Central memory CD8-positive, alpha-beta T cell (primary cell): ENCODE measurements at regions not wholly inside any gene's neighbourhood (a gene's known extent, or its start where the extent isn't known, plus 50 kb on each side); places are given as distances from the start of the nearest gene placed in this dataset.

Source experiments
- ATAC-seq: fragments of 150-1000 bp; cut with Tn5 transposase; replicated peaks from 2 replicates; pipeline ENCODE4 v1.10.0; 2022; ENCODE audit warnings: mild to moderate bottlenecking, moderate FRiP score, moderate number of reproducible peaks; ENCODE audit not compliant: poor library complexity, severe bottlenecking; ENCODE audit errors: extremely low read depth
- DNase-seq, 2 donors: peaks; one replicate each; pipeline ENCODE4 v3.0.0; 2021; ENCODE audit warnings: low spot score in 2 of 2
- H3K27ac Mint-ChIP-seq: one replicate; pipeline ENCODE4 v1.8.0; 2022; ENCODE audit warnings: low read depth, mild to moderate bottlenecking, moderate library complexity, mixed read lengths
- H3K27me3 Mint-ChIP-seq: one replicate; pipeline ENCODE4 v1.8.0; 2022; ENCODE audit warnings: mixed read lengths
- H3K36me3 Mint-ChIP-seq: one replicate; pipeline ENCODE4 v1.8.0; 2022; ENCODE audit warnings: mild to moderate bottlenecking, moderate library complexity, mixed read lengths; ENCODE audit not compliant: insufficient read depth
- H3K4me1 Mint-ChIP-seq: one replicate; pipeline ENCODE4 v1.8.0; 2022; ENCODE audit warnings: mixed read lengths
- H3K4me3 Mint-ChIP-seq: one replicate; pipeline ENCODE4 v1.8.0; 2022; ENCODE audit warnings: mild to moderate bottlenecking, moderate library complexity, mixed read lengths
- H3K9me3 Mint-ChIP-seq: one replicate; pipeline ENCODE4 v1.8.0; 2022; ENCODE audit warnings: mixed read lengths

GRCh38 chr2:21939967-21940366 lies 816.2 kb downstream of the TDRD15 start:
- ATAC-seq (no peak), DNase-seq (no peak)
- no peaks in the 10 kb centered on the region for H3K27me3 Mint-ChIP-seq
- no peak overlapping the region for H3K4me3 Mint-ChIP-seq
- H3K4me1 Mint-ChIP-seq, result no peaks in the 10 kb centered on the region
- H3K9me3 Mint-ChIP-seq, result peaks cover 6% of the 10 kb centered on the region
- H3K36me3 Mint-ChIP-seq, result no peaks in the 10 kb centered on the region
- no peak overlapping the region for H3K27ac Mint-ChIP-seq

DNA sequence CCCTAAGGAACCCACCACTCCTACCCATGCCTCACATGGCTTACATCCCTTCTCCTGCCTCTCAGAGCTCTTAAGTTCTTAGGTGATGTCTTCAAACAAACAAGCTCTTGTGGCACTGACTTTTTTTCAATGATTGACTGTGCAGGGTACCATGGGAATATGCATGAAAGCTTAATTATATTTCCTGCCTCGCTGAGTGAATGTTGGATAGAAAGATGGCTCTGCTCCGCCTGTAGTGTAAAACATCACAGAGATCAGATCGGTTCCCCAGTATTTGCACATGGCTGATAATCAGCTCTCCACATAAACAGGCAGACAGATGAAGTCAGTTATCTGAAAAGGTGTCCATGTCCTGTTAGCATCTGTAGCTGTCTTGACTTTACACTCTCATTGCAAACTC lies 820.8 kb downstream of the TDRD15 start:
- no peaks in the 10 kb centered on the region for H3K27me3 Mint-ChIP-seq
- DNase-seq (no peak), ATAC-seq (no peak)
- peaks cover 15% of the 10 kb centered on the region for H3K9me3 Mint-ChIP-seq
- no peaks in the 10 kb centered on the region for H3K4me1 Mint-ChIP-seq
- no peak overlapping the region for H3K27ac Mint-ChIP-seq
- no peaks in the 10 kb centered on the region for H3K36me3 Mint-ChIP-seq
- no peak overlapping the region for H3K4me3 Mint-ChIP-seq

- Mint-ChIP-seq H3K27me3 (no peaks in the 10 kb centered on the region), H3K4me3 (no peak overlapping the region), H3K27ac (no peak overlapping the region), H3K9me3 (peaks cover 15% of the 10 kb centered on the region), H3K4me1 (no peaks in the 10 kb centered on the region), H3K36me3 (no peaks in the 10 kb centered on the region)
- no peak for ATAC-seq
- DNase-seq, result no peak
Measured at GRCh38 chr2:21945658-21946057, 821.9 kb downstream of the TDRD15 start.

DNA sequence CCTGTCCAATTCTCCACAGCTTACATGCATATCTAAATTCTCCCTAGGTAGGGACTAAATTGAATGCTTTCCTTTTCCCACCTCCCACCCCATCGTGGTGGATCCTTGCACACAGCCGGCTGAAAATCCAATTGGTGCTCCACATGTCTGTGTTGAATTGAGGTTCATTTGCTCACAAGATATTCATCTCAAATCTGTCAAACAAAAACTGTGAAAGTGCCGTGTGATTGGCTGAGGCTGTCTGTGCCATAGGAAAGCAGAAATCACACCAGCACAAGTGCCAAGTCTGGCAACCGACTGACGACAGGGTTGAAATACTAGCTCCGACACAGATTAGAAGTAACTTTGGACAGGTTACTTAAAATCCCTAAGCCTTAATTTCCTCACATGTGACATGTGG lies 823.3 kb downstream of the TDRD15 start:
- Mint-ChIP-seq H3K4me3 (no peak overlapping the region), H3K9me3 (peaks cover 10% of the 10 kb centered on the region), H3K36me3 (no peaks in the 10 kb centered on the region), H3K4me1 (no peaks in the 10 kb centered on the region), H3K27me3 (no peaks in the 10 kb centered on the region), H3K27ac (no peak overlapping the region)
- ATAC-seq (no peak), DNase-seq (no peak)

- Mint-ChIP-seq H3K9me3 (peaks cover 6% of the 10 kb centered on the region), H3K4me3 (no peak overlapping the region), H3K27me3 (no peaks in the 10 kb centered on the region), H3K4me1 (no peaks in the 10 kb centered on the region), H3K27ac (no peak overlapping the region), H3K36me3 (no peaks in the 10 kb centered on the region)
- DNase-seq, result no peak
- no peak for ATAC-seq
Measured at GRCh38 chr2:21966139-21966538, 842.4 kb downstream of the TDRD15 start.

DNA sequence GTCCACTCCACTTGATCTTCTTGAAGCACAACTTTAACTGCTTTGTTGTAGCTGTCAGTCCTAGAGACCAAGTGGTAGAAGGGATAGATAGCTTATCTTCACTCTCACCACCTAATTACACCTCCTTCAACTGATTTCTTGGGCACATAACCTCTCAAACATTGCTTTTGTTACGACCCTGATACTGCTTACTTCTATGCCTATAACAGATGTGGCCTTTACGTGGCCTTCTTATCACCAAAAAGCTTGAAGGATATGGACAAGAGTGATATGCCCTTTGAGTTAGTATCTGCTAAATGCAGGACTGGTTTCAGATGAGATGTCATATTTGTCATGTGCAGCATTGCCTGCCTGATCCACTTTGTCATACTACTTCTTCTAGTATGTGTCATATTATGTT lies 847.2 kb downstream of the TDRD15 start:
- Mint-ChIP-seq H3K36me3 (no peaks in the 10 kb centered on the region), H3K27ac (no peak overlapping the region), H3K27me3 (no peaks in the 10 kb centered on the region), H3K4me3 (no peak overlapping the region), H3K4me1 (no peaks in the 10 kb centered on the region), H3K9me3 (peaks cover 12% of the 10 kb centered on the region)
- ATAC-seq, result no peak
- DNase-seq, result no peak

- no peak overlapping the region for H3K4me3 Mint-ChIP-seq
- peaks cover 12% of the 10 kb centered on the region for H3K9me3 Mint-ChIP-seq
- H3K4me1 Mint-ChIP-seq, result no peaks in the 10 kb centered on the region
- no peak overlapping the region for H3K27ac Mint-ChIP-seq
- ATAC-seq (no peak), DNase-seq (no peak)
- H3K27me3 Mint-ChIP-seq, result no peaks in the 10 kb centered on the region
- H3K36me3 Mint-ChIP-seq, result no peaks in the 10 kb centered on the region
Measured at GRCh38 chr2:21972586-21972985, 848.8 kb downstream of the TDRD15 start.

- Mint-ChIP-seq H3K9me3 (peaks cover 23% of the 10 kb centered on the region), H3K36me3 (no peaks in the 10 kb centered on the region), H3K27ac (no peak overlapping the region), H3K27me3 (no peaks in the 10 kb centered on the region), H3K4me3 (no peak overlapping the region), H3K4me1 (no peaks in the 10 kb centered on the region)
- DNase-seq (no peak), ATAC-seq (no peak)
Measured at GRCh38 chr2:21981127-21981526, 857.4 kb downstream of the TDRD15 start.

DNA sequence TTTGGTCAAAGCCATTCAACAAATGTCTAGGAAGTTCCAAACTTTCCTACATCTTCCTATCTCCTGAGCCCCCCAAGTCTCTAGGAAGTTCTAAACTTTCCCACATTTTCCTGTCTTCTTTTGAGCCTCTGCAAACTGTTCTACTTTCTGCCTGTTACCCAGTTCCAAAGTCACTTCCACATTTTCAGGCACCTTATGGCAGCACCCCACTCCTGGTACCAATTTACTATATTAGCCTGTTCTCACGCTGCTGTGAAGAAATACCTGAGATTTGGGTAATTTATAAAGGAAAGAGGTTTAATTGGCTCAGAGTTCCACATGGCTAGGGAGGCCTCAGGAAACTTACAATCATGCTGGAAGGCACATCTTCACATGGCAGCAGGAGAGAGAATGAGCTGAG lies 869.2 kb downstream of the TDRD15 start:
- Mint-ChIP-seq H3K4me3 (no peak overlapping the region), H3K9me3 (peaks cover 37% of the 10 kb centered on the region), H3K4me1 (no peaks in the 10 kb centered on the region), H3K27ac (no peak overlapping the region), H3K27me3 (no peaks in the 10 kb centered on the region), H3K36me3 (no peaks in the 10 kb centered on the region)
- ATAC-seq, result no peak
- no peak for DNase-seq

DNA sequence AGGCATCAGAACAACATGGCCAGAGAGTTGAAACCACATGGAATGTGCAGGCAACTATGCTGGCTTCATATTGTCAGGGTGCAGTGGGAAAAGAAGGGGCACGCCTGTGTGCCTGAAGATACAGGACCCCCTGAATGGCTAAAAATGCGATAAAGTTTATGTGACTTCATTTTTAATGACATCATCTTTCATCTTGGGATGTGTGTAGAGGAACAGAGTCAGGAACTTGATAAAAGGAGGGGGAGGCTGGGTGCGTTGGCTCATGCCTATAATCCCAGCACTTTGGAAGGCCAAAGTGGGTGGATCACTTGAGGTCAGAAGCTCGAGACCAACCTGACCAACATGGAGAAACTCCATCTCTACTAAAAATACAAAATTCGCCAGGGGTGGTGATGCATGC lies 872.6 kb downstream of the TDRD15 start:
- Mint-ChIP-seq H3K4me1 (no peaks in the 10 kb centered on the region), H3K36me3 (no peaks in the 10 kb centered on the region), H3K27ac (no peak overlapping the region), H3K9me3 (peaks cover 26% of the 10 kb centered on the region), H3K27me3 (no peaks in the 10 kb centered on the region), H3K4me3 (no peak overlapping the region)
- DNase-seq (no peak), ATAC-seq (no peak)

DNA sequence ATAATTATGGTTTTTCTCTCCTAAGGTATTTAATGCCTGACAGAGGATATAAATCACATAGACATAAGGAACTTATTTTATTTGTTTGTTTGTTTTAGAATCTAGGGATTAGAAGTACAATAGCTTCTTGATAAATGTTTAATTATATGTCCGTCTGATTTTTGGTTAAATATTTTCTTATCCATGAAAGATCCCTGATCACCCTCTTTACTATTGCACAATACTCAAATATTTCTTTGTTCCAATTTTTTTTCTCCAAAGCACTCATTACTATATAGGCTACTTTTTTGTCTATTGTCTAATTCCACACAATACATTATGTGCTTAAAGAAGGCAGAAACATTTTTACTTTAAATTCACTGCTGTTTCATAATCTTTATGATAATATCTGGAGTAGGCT lies 875.8 kb downstream of the TDRD15 start:
- no peaks in the 10 kb centered on the region for H3K4me1 Mint-ChIP-seq
- peaks cover 20% of the 10 kb centered on the region for H3K9me3 Mint-ChIP-seq
- no peaks in the 10 kb centered on the region for H3K36me3 Mint-ChIP-seq
- no peak overlapping the region for H3K4me3 Mint-ChIP-seq
- no peaks in the 10 kb centered on the region for H3K27me3 Mint-ChIP-seq
- ATAC-seq, result no peak
- H3K27ac Mint-ChIP-seq, result no peak overlapping the region
- no peak for DNase-seq

- Mint-ChIP-seq H3K4me1 (no peaks in the 10 kb centered on the region), H3K9me3 (peaks cover 18% of the 10 kb centered on the region), H3K27ac (no peak overlapping the region), H3K36me3 (no peaks in the 10 kb centered on the region), H3K4me3 (no peak overlapping the region), H3K27me3 (no peaks in the 10 kb centered on the region)
- no peak for DNase-seq
- ATAC-seq, result no peak
Measured at GRCh38 chr2:22002066-22002465, 878.3 kb downstream of the TDRD15 start.

DNA sequence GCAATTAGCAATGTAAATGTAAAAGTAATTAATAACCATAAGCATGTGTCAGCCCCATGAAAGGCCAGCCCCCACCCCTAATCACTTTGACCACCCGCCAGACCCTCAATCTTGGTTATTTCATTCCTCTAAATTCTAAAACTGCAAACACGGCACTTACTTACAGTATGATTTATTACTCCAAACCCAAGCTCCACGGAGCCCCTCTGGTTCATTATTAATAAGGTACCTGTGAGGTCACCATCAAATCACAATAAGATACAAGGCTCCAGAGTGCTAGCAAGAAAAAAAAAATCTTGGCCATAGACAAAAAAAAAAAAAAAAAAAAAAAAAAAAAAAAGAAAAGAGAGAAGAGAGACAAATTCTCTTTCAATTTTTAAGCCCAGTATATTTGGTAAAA lies 879.5 kb downstream of the TDRD15 start:
- no peak for ATAC-seq
- no peaks in the 10 kb centered on the region for H3K4me1 Mint-ChIP-seq
- H3K27ac Mint-ChIP-seq, result no peak overlapping the region
- no peaks in the 10 kb centered on the region for H3K27me3 Mint-ChIP-seq
- no peak for DNase-seq
- no peak overlapping the region for H3K4me3 Mint-ChIP-seq
- peaks cover 12% of the 10 kb centered on the region for H3K9me3 Mint-ChIP-seq
- no peaks in the 10 kb centered on the region for H3K36me3 Mint-ChIP-seq

GRCh38 chr2:22011048-22011447 lies 887.3 kb downstream of the TDRD15 start:
- H3K4me1 Mint-ChIP-seq, result no peaks in the 10 kb centered on the region
- no peak overlapping the region for H3K27ac Mint-ChIP-seq
- H3K9me3 Mint-ChIP-seq, result peaks cover 23% of the 10 kb centered on the region
- H3K27me3 Mint-ChIP-seq, result no peaks in the 10 kb centered on the region
- DNase-seq, result no peak
- ATAC-seq, result no peak
- no peak overlapping the region for H3K4me3 Mint-ChIP-seq
- H3K36me3 Mint-ChIP-seq, result no peaks in the 10 kb centered on the region
